ENCODE measurements at regions not wholly inside any gene's neighbourhood (a gene's known extent, or its start where the extent isn't known, plus 50 kb on each side); places are given as distances from the start of the nearest gene placed in this dataset.

DNA sequence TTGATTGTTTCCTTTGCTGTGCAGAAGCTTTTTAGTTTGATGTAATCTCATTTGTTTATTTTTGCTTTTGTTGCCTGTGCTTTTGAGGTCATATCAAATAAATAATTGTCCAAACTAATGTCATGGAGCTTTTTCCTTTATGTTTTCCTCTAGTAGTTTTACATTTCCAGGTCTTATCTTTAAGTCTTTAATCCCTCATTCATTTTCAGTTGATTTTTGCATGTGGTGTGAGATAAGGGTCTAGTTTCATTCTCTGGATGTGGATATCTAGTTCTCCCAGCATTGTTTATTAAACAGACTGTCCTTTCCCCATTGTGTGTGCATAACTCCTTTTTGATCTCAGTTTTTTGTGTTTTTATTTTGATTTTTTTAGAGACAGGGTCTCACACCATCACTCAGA, 179.1 kb upstream of the STK26 start:
- no peak for TF ChIP-seq EZH2phosphoT487 (IDR thresholded peaks at IDR 0.05; ENCODE audit: borderline replicate concordance, low read length)
- TF ChIP-seq, protein P1, sequence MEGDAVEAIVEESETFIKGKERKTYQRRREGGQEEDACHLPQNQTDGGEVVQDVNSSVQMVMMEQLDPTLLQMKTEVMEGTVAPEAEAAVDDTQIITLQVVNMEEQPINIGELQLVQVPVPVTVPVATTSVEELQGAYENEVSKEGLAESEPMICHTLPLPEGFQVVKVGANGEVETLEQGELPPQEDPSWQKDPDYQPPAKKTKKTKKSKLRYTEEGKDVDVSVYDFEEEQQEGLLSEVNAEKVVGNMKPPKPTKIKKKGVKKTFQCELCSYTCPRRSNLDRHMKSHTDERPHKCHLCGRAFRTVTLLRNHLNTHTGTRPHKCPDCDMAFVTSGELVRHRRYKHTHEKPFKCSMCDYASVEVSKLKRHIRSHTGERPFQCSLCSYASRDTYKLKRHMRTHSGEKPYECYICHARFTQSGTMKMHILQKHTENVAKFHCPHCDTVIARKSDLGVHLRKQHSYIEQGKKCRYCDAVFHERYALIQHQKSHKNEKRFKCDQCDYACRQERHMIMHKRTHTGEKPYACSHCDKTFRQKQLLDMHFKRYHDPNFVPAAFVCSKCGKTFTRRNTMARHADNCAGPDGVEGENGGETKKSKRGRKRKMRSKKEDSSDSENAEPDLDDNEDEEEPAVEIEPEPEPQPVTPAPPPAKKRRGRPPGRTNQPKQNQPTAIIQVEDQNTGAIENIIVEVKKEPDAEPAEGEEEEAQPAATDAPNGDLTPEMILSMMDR (conservative IDR thresholded peaks at IDR 0.05; ENCODE audit: low read depth, low read length), result no peak
